ENCODE measurements at regions not wholly inside any gene's neighbourhood (a gene's known extent, or its start where the extent isn't known, plus 50 kb on each side); places are given as distances from the start of the nearest gene placed in this dataset.
"Not testable (repeated sequence)": the region's sequence is repeated elsewhere in the genome, so short reads cannot be mapped to it uniquely, and the experiment has no call there.

- no peak for TF ChIP-seq CTCF (IDR thresholded peaks at IDR 0.05; ENCODE audit: low read length, missing control alignments)
- H3K4me3 ChIP-seq (replicated peaks; ENCODE audit: low read depth, low read length) = no peak overlapping the region
- DNase-seq (ENCODE audit: low read depth) = peak; percentile 82
These were observed 123.2 kb upstream of the TNFSF4 start for GRCh38 chr1:173330149-173330951.

DNA sequence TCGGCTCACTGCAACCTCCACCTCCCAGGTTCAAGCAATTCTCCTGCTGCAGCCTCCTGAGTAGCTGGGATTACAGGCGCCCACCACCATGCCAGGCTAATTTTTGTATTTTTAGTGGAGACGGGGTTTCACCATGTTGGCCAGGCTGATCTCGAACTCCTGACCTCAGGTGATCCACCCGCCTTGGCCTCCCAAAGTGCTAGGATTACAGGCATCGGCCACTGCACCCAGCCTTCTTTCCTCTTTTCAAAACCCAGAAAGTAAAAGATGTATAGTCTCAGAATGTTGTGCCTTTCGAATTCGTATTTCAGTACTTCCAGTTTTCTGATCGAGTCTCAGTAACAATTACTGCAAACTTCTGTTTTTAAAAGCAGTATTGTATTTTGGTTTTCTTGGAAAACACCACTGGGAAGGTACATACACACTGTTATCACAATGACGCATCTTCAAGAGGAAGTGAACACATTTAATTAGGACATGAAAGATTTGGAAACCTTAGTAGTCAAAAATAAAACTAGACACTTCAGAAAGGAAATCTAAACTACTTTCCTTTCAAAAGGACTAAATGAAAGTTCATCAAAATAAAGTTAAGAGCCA, 123.9 kb upstream of the TNFSF4 start:
- peak; percentile 31 for DNase-seq (ENCODE audit: low read depth)
- not testable (repeated sequence) for H3K4me3 ChIP-seq (replicated peaks; ENCODE audit: low read depth, low read length)

- no peak for TF ChIP-seq CTCF (IDR thresholded peaks at IDR 0.05; ENCODE audit: low read length, missing control alignments)
- DNase-seq (ENCODE audit: low read depth) = peak; percentile 58
- H3K4me3 ChIP-seq (replicated peaks; ENCODE audit: low read depth, low read length) = no peak overlapping the region
These were observed 124.9 kb upstream of the TNFSF4 start for GRCh38 chr1:173332026-173332425.

GRCh38 chr1:173333581-173333980, 126.5 kb upstream of the TNFSF4 start:
- peak; percentile 15 for DNase-seq (ENCODE audit: low read depth)
- no peak overlapping the region for H3K4me3 ChIP-seq (replicated peaks; ENCODE audit: low read depth, low read length)
- no peak for TF ChIP-seq CTCF (IDR thresholded peaks at IDR 0.05; ENCODE audit: low read length, missing control alignments)

GRCh38 chr1:173337126-173337525, 130.0 kb upstream of the TNFSF4 start:
- no peak for DNase-seq (ENCODE audit: low read depth)
- no peak overlapping the region for H3K4me3 ChIP-seq (replicated peaks; ENCODE audit: low read depth, low read length)
- no peak for TF ChIP-seq CTCF (IDR thresholded peaks at IDR 0.05; ENCODE audit: low read length, missing control alignments)

DNA sequence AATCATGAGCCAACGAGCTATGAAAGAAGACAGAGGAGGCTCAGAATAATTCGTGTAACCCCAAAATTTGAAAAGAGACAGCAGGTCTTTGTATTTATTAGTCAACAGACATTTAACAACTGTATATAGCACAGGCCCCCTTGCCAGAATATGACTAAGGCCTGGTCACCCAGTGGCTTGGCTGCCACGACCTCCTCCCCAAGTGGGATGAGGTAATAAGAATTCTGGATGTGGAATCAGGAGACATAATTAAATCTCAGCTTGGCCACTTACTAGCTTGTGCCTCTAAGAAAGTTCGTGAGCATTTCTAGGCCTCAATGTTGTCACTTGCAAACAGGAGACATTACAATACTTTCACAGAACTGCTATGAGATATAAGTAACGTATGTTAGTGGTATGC, 134.2 kb upstream of the TNFSF4 start:
- no peak for TF ChIP-seq CTCF (IDR thresholded peaks at IDR 0.05; ENCODE audit: low read length, missing control alignments)
- H3K4me3 ChIP-seq (replicated peaks; ENCODE audit: low read depth, low read length) = no peak overlapping the region

GRCh38 chr1:173341971-173342370, 134.8 kb upstream of the TNFSF4 start:
- no peak for TF ChIP-seq CTCF (IDR thresholded peaks at IDR 0.05; ENCODE audit: low read length, missing control alignments)
- no peak for DNase-seq (ENCODE audit: low read depth)
- no peak overlapping the region for H3K4me3 ChIP-seq (replicated peaks; ENCODE audit: low read depth, low read length)

More for the DNA sequence above, 134.2 kb upstream of the TNFSF4 start:
- peak; percentile 61 for DNase-seq (ENCODE audit: low read depth)

All from fibroblast of pulmonary artery (primary cell).